BLaER1 (cell line): ENCODE measurements at regions not wholly inside any gene's neighbourhood (a gene's known extent, or its start where the extent isn't known, plus 50 kb on each side); places are given as distances from the start of the nearest gene placed in this dataset.

Source experiments
- H3K27ac ChIP-seq: shearing (Covaris generic); formaldehyde crosslinking; 2 replicates; pipeline ENCODE4 v1.8.1; 2022
- H3K27me3 ChIP-seq: shearing (Covaris generic); formaldehyde crosslinking; 2 replicates; pipeline ENCODE4 v1.8.1; 2022
- H3K36me3 ChIP-seq: shearing (Covaris generic); formaldehyde crosslinking; 2 replicates; pipeline ENCODE4 v1.8.1; 2022
- H3K4me1 ChIP-seq: shearing (Covaris generic); formaldehyde crosslinking; 2 replicates; pipeline ENCODE4 v1.8.1; 2022
- H3K4me2 ChIP-seq: shearing (Covaris generic); formaldehyde crosslinking; 2 replicates; pipeline ENCODE4 v1.8.1; 2022
- H3K4me3 ChIP-seq: shearing (Covaris generic); formaldehyde crosslinking; 2 replicates; pipeline ENCODE4 v1.8.1; 2022
- H3K9ac ChIP-seq: shearing (Covaris generic); formaldehyde crosslinking; 2 replicates; pipeline ENCODE4 v1.8.1; 2022
- H3K9me3 ChIP-seq: shearing (Covaris generic); formaldehyde crosslinking; 2 replicates; pipeline ENCODE4 v1.8.1; 2022
- H4K20me1 ChIP-seq: shearing (Covaris generic); formaldehyde crosslinking; 2 replicates; pipeline ENCODE4 v1.8.1; 2022
- Cebpa-rat ChIP-seq: shearing (Covaris generic); IDR thresholded peaks from 2 replicates; pipeline ENCODE4 v1.8.1; 2022

- H3K4me2 ChIP-seq = no peak overlapping the region
- no peaks in the 10 kb centered on the region for H3K27me3 ChIP-seq
- H3K27ac ChIP-seq = no peak overlapping the region
- no peak overlapping the region for H3K4me3 ChIP-seq
- TF ChIP-seq Cebpa-rat = no peak
- no peaks in the 10 kb centered on the region for H3K36me3 ChIP-seq
- no peak overlapping the region for H3K9ac ChIP-seq
- no peaks in the 10 kb centered on the region for H4K20me1 ChIP-seq
- H3K9me3 ChIP-seq = no peaks in the 10 kb centered on the region
- no peaks in the 10 kb centered on the region for H3K4me1 ChIP-seq
These were observed 2693.1 kb downstream of the ARAP2 start for GRCh38 chr4:33551244-33551643.

GRCh38 chr4:33561259-33561658 lies 2683.1 kb downstream of the ARAP2 start:
- H3K27ac ChIP-seq = no peak overlapping the region
- no peaks in the 10 kb centered on the region for H3K36me3 ChIP-seq
- no peaks in the 10 kb centered on the region for H4K20me1 ChIP-seq
- no peak overlapping the region for H3K4me2 ChIP-seq
- no peaks in the 10 kb centered on the region for H3K9me3 ChIP-seq
- no peak for TF ChIP-seq Cebpa-rat
- H3K4me1 ChIP-seq = no peaks in the 10 kb centered on the region
- H3K9ac ChIP-seq = no peak overlapping the region
- no peak overlapping the region for H3K4me3 ChIP-seq
- H3K27me3 ChIP-seq = no peaks in the 10 kb centered on the region

GRCh38 chr4:33566649-33567048 lies 2677.7 kb downstream of the ARAP2 start:
- no peaks in the 10 kb centered on the region for H3K9me3 ChIP-seq
- H3K9ac ChIP-seq = no peak overlapping the region
- H3K4me1 ChIP-seq = no peaks in the 10 kb centered on the region
- H3K27me3 ChIP-seq = no peaks in the 10 kb centered on the region
- H3K27ac ChIP-seq = no peak overlapping the region
- no peaks in the 10 kb centered on the region for H3K36me3 ChIP-seq
- no peak overlapping the region for H3K4me3 ChIP-seq
- no peak for TF ChIP-seq Cebpa-rat
- H4K20me1 ChIP-seq = no peaks in the 10 kb centered on the region
- H3K4me2 ChIP-seq = no peak overlapping the region

GRCh38 chr4:33577791-33578190 lies 2666.5 kb downstream of the ARAP2 start:
- H3K4me3 ChIP-seq = no peak overlapping the region
- no peak overlapping the region for H3K27ac ChIP-seq
- no peak overlapping the region for H3K4me2 ChIP-seq
- no peak overlapping the region for H3K9ac ChIP-seq
- H3K27me3 ChIP-seq = no peaks in the 10 kb centered on the region
- no peaks in the 10 kb centered on the region for H3K9me3 ChIP-seq
- TF ChIP-seq Cebpa-rat = no peak
- no peaks in the 10 kb centered on the region for H4K20me1 ChIP-seq
- H3K36me3 ChIP-seq = no peaks in the 10 kb centered on the region
- no peaks in the 10 kb centered on the region for H3K4me1 ChIP-seq

- Histone ChIP-seq H3K4me1 (no peaks in the 10 kb centered on the region), H3K4me2 (no peak overlapping the region; the same call in 1 of the 2 replicates), H3K9ac (no peak overlapping the region), H3K27ac (no peak overlapping the region), H3K4me3 (no peak overlapping the region), H4K20me1 (no peaks in the 10 kb centered on the region), H3K9me3 (no peaks in the 10 kb centered on the region), H3K27me3 (no peaks in the 10 kb centered on the region), H3K36me3 (no peaks in the 10 kb centered on the region)
- TF ChIP-seq Cebpa-rat = no peak
These were observed 2664.4 kb downstream of the ARAP2 start for GRCh38 chr4:33579951-33580350.

- no peak overlapping the region for H3K4me3 ChIP-seq
- no peak overlapping the region for H3K27ac ChIP-seq
These were observed 2651.6 kb downstream of the ARAP2 start for GRCh38 chr4:33592701-33593100.

GRCh38 chr4:33606951-33607350 lies 2637.4 kb downstream of the ARAP2 start:
- Histone ChIP-seq H3K27me3 (no peaks in the 10 kb centered on the region), H3K4me3 (no peak overlapping the region), H3K9me3 (peaks cover 18% of the 10 kb centered on the region), H3K27ac (no peak overlapping the region), H3K4me1 (no peaks in the 10 kb centered on the region), H3K9ac (no peak overlapping the region), H3K4me2 (no peak overlapping the region), H4K20me1 (no peaks in the 10 kb centered on the region), H3K36me3 (no peaks in the 10 kb centered on the region)
- TF ChIP-seq Cebpa-rat = no peak

More at GRCh38 chr4:33592701-33593100, 2651.6 kb downstream of the ARAP2 start:
- Histone ChIP-seq H3K9me3 (peaks cover 46% of the 10 kb centered on the region), H3K9ac (no peak overlapping the region), H4K20me1 (no peaks in the 10 kb centered on the region), H3K4me1 (no peaks in the 10 kb centered on the region), H3K4me2 (no peak overlapping the region), H3K27me3 (no peaks in the 10 kb centered on the region), H3K36me3 (no peaks in the 10 kb centered on the region)
- no peak for TF ChIP-seq Cebpa-rat

- Histone ChIP-seq H3K27me3 (no peaks in the 10 kb centered on the region), H4K20me1 (no peaks in the 10 kb centered on the region), H3K36me3 (no peaks in the 10 kb centered on the region), H3K4me3 (no peak overlapping the region), H3K4me2 (no peak overlapping the region), H3K9ac (no peak overlapping the region), H3K4me1 (no peaks in the 10 kb centered on the region), H3K9me3 (no peaks in the 10 kb centered on the region), H3K27ac (no peak overlapping the region)
- no peak for TF ChIP-seq Cebpa-rat
These were observed 2628.2 kb downstream of the ARAP2 start for GRCh38 chr4:33616121-33616520.

- Histone ChIP-seq H3K4me2 (no peak overlapping the region), H4K20me1 (no peaks in the 10 kb centered on the region), H3K27me3 (no peaks in the 10 kb centered on the region), H3K36me3 (no peaks in the 10 kb centered on the region), H3K9me3 (no peaks in the 10 kb centered on the region), H3K4me3 (no peak overlapping the region), H3K9ac (no peak overlapping the region), H3K4me1 (no peaks in the 10 kb centered on the region), H3K27ac (no peak overlapping the region)
- TF ChIP-seq Cebpa-rat = no peak
These were observed 2618.6 kb downstream of the ARAP2 start for GRCh38 chr4:33625748-33626147.

- Histone ChIP-seq H3K9ac (no peak overlapping the region), H3K36me3 (no peaks in the 10 kb centered on the region), H4K20me1 (no peaks in the 10 kb centered on the region), H3K27ac (no peak overlapping the region), H3K4me2 (no peak overlapping the region), H3K4me3 (no peak overlapping the region), H3K4me1 (no peaks in the 10 kb centered on the region), H3K9me3 (no peaks in the 10 kb centered on the region), H3K27me3 (no peaks in the 10 kb centered on the region)
- TF ChIP-seq Cebpa-rat = no peak
These were observed 2618.1 kb downstream of the ARAP2 start for GRCh38 chr4:33626221-33626620.

- Histone ChIP-seq H3K9me3 (0 out of 2 replicates have a peak, but pooled peaks cover 4% of the 10 kb centered on the region), H3K36me3 (no peaks in the 10 kb centered on the region), H3K27ac (no peak overlapping the region), H3K9ac (no peak overlapping the region), H3K4me1 (no peaks in the 10 kb centered on the region), H3K27me3 (no peaks in the 10 kb centered on the region), H4K20me1 (no peaks in the 10 kb centered on the region), H3K4me3 (no peak overlapping the region), H3K4me2 (no peak overlapping the region)
- TF ChIP-seq Cebpa-rat = no peak
These were observed 2616.0 kb downstream of the ARAP2 start for GRCh38 chr4:33628296-33628695.
